Pancreas (tissue), 10 donors: ENCODE measurements at regions not wholly inside any gene's neighbourhood (a gene's known extent, or its start where the extent isn't known, plus 50 kb on each side); places are given as distances from the start of the nearest gene placed in this dataset.

Source experiments
- ATAC-seq, 4 donors: fragments of 200-7000 bp; cut with Tn5 transposase; one replicate each; pipeline versions ENCODE4 v1.8.0 to v1.9.1; 2020; ENCODE audit warnings: mild to moderate bottlenecking in 4 of 4, moderate library complexity in 4 of 4
- DNase-seq, 6 donors: peaks; one replicate each; pipeline ENCODE4 v3.0.0-alpha.2; 2020
- FAIRE-seq: peaks from 2 replicates; lab custom pipeline; 2012; peaks lifted over from hg19 to GRCh38; lab: Jason Lieb, UNC
- H3K27ac ChIP-seq, 4 donors: fragments of 200-600 bp; sonication (generic); 1 replicate in 3 of 4; 2 replicates in 1 of 4; pipeline versions ENCODE4 v1.5.0 to v1.8.0; 2020
- H3K27me3 ChIP-seq, 4 donors: fragments of 200-600 bp; one replicate each; pipeline ENCODE4 v1.8.0; 2021
- H3K36me3 ChIP-seq, 3 donors: fragments of 200-600 bp; sonication (generic) in 1 of 3; one replicate each; pipeline versions ENCODE4 v1.5.0 to v1.8.0; 2020 to 2021
- H3K4me1 ChIP-seq, 3 donors: fragments of 200-600 bp; one replicate each; pipeline ENCODE4 v1.8.0; 2021
- H3K4me3 ChIP-seq, 4 donors: fragments of 200-600 bp; sonication (generic) in 2 of 4; one replicate each; pipeline versions ENCODE4 v1.5.0 to v1.8.0; 2020 to 2021
- H3K9me3 ChIP-seq, 4 donors: fragments of 200-600 bp; one replicate each; pipeline ENCODE4 v1.8.0; 2021
- CTCF ChIP-seq, 4 donors: fragments of 200-600 bp; sonication (generic) in 3 of 4; IDR thresholded peaks; one replicate each; pipeline versions ENCODE4 v1.5.0 to v1.8.0; 2021; ENCODE audit warnings: antibody characterized with exemption in 4 of 4
- WGBS, 2 donors: extraction: QIAGEN DNeasy Blood & Tissue Kit; methylation state at CpG; one replicate each; pipeline ENCODE4 v1.1.7; 2013; 5-methylcytosine and 5-hydroxymethylcytosine counted together
- intact Hi-C, 3 donors: fragments of 100-400 bp; cut with DNase I; formaldehyde crosslinking; loops; one replicate each; pipeline versions ENCODE4 v1.11.1 to v1.14.2; 2022
- donor health status: healthy with polysubstance abuse.
- donor health status: DM: no; HTN: no; CAD: no; lungs with moderate emphysema.
- donor health status: DM: no; HTN: no; CAD: no.
- donor health status: control.
- donor health status: control.
- donor health status: Bipolar disorder and iron deficiency.
- donor health status: DM: yes; HTN: yes; CAD: no.
- donor health status: DM: no; HTN: no; CAD: no.
- donor health status: DM: no; HTN: no; CAD: no.
- donor health status: DM: yes; HTN: yes; CAD: no.

GRCh38 chr4:180058691-180059215, 2184.4 kb upstream of the TENM3 start:
- FAIRE-seq: no peak
- H3K36me3 ChIP-seq: no peaks in the 10 kb centered on the region
- no peaks in the 10 kb centered on the region for H3K4me1 ChIP-seq
- no peak for TF ChIP-seq CTCF (IDR thresholded peaks at IDR 0.05)
- H3K27me3 ChIP-seq: peaks cover 0 to 18% (median 4%) of the 10 kb centered on the region in 4 donors
- H3K4me3 ChIP-seq: peak overlapping the region; percentile 16 to 68 (median 44)
- H3K27ac ChIP-seq: peak overlapping the region in 2 of 4 donors; percentile 38 to 66
- WGBS, 2 donors: 1% methylated on average over 48 to 71 of the region's 72 CpGs
- peak; percentile 66 to 79 (median 74) for ATAC-seq
- peak; percentile 36 to 84 (median 70) for DNase-seq
- intact Hi-C loops: no loop called here
- H3K9me3 ChIP-seq: no peaks in the 10 kb centered on the region

GRCh38 chr4:180059216-180059881, 2183.9 kb upstream of the TENM3 start:
- Histone ChIP-seq H3K36me3 (no peaks in the 10 kb centered on the region), H3K27ac (peak overlapping the region in 2 of 4 donors; percentile 38 to 66), H3K9me3 (no peaks in the 10 kb centered on the region), H3K27me3 (peaks cover 0 to 18% (median 4%) of the 10 kb centered on the region in 4 donors), H3K4me3 (peak overlapping the region; percentile 16 to 68 (median 44)), H3K4me1 (no peaks in the 10 kb centered on the region)
- DNase-seq (peak in 3 of 6 donors; percentile 18 to 67 (median 63)), ATAC-seq (peak; percentile 15 to 51 (median 36)), FAIRE-seq (no peak)
- TF ChIP-seq CTCF (IDR thresholded peaks at IDR 0.05): no peak
- 1% methylated on average over 44 of the region's 44 CpGs for WGBS, 2 donors
- intact Hi-C loops: no loop called here

GRCh38 chr4:180060159-180060889, 2182.9 kb upstream of the TENM3 start:
- peaks cover 0 to 21% (median 4%) of the 10 kb centered on the region in 4 donors for H3K27me3 ChIP-seq

GRCh38 chr4:180081072-180081471, 2162.1 kb upstream of the TENM3 start:
- no peaks in the 10 kb centered on the region for H3K36me3 ChIP-seq
- no peak overlapping the region for H3K4me3 ChIP-seq
- DNase-seq: no peak
- no peak overlapping the region for H3K27ac ChIP-seq
- no peak for TF ChIP-seq CTCF (IDR thresholded peaks at IDR 0.05)
- ATAC-seq: peak in 3 of 4 donors; percentile 50 to 86 (median 59)
- intact Hi-C loops: no loop called here
- no peaks in the 10 kb centered on the region for H3K9me3 ChIP-seq
- no peaks in the 10 kb centered on the region for H3K27me3 ChIP-seq
- peaks cover 0 to 11% (median 8%) of the 10 kb centered on the region in 3 donors for H3K4me1 ChIP-seq
- FAIRE-seq: peak; percentile 9
- 7 to 13% methylated on average over 2 of the region's 2 CpGs for WGBS, 2 donors

More at GRCh38 chr4:180060159-180060889, 2182.9 kb upstream of the TENM3 start:
- FAIRE-seq (no peak), ATAC-seq (peak in 1 of 4 donors; percentile 42), DNase-seq (no peak)
- WGBS, 2 donors: 18% methylated on average over 6 of the region's 6 CpGs
- Histone ChIP-seq H3K36me3 (no peaks in the 10 kb centered on the region), H3K4me1 (no peaks in the 10 kb centered on the region), H3K27ac (no peak overlapping the region), H3K4me3 (peak overlapping the region in 1 of 4 donors; percentile 68), H3K9me3 (no peaks in the 10 kb centered on the region)
- intact Hi-C loops: no loop called here
- no peak for TF ChIP-seq CTCF (IDR thresholded peaks at IDR 0.05)
